GM18511 (cell line): ENCODE measurements at regions not wholly inside any gene's neighbourhood (a gene's known extent, or its start where the extent isn't known, plus 50 kb on each side); places are given as distances from the start of the nearest gene placed in this dataset.
A peak's percentile ranks its signal among the peaks of the same experiment; 100 is the strongest.

ENCODE experiments used
- ATAC-seq: cut with Tn5 transposase; IDR thresholded peaks from one replicate; pipeline ENCODE4 v1.9.1; 2021; ENCODE audit warnings: mild to moderate bottlenecking, moderate library complexity; ENCODE audit not compliant: unreplicated experiment

- ATAC-seq, result no peak
Measured at GRCh38 chr3:147575391-147575790, 166.2 kb downstream of the ZIC1 start.

DNA sequence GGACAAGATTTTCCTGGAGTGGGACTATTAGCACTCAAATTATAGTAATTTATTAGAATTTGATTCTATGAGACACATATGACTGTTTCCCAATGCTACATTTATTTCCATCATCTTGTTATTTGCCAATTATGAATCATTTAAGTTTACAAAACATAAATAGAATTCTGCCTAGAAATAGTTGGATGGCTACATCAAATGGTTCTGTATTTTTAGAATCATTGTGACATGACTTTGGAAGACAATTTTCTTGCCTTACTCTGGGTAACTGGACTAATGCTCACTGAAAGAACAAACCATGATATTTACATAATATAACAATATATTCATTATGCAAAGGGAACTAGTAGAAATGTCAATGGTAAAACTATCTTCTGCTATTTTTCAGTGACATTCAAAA is 173.5 kb downstream of the ZIC1 start:
- ATAC-seq, result no peak

DNA sequence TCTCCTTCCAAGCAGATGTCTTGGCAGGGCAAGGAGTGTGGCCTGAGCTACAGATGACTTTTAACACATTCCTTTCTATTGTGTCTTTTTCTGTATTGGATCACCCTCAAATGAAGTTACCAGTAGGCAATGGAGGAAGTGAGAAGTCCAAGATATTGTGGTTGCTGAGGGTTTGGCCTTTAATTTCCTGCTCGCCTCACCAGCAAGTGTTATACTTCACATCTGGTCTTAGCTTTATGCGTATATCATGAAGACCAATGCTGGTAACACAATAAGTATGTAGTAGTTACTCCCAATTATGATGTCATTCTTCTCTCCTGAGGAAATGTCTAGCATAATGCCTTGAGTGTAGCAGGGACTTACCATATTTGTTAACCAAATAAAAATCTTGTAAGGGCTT is 179.9 kb downstream of the ZIC1 start:
- no peak for ATAC-seq

DNA sequence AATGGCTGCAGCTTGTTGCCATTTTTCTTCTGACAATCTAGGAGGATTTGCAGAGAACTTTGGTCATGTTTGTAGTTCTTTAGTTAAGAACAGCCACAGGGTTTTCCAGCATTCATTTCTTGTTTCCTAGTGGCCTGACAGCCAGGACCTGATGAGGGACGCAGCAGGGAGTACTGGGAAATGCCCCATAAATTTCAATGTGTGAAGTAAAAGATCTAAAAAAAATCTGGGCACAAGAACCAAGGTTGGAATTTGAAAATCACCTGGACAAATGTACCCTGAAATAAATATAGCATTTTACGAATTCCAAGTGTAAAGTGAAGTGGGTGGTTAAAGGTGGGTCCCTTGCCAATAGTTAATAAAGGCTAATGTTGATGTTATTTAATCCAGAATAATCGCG is 195.0 kb downstream of the ZIC1 start:
- no peak for ATAC-seq

DNA sequence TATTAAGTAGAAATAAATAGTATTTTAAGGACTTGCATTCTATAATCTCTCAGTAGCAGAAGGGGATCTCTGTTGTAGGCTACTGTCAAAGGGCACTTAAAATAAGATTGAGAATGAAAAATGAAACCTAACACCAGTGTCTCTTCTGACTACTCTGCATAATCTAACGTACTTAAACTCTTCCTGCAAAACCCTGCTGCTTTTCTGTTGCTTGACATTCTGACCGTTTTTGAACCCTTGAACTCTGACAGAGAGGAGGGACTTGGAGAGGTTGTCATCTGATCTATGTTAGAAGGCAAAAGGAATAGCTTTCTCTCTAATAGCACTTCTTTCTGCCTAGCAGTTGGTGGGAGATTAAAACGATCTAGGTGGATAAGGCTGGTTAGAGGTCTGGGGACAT is 204.6 kb downstream of the ZIC1 start:
- peak; percentile 54 for ATAC-seq

DNA sequence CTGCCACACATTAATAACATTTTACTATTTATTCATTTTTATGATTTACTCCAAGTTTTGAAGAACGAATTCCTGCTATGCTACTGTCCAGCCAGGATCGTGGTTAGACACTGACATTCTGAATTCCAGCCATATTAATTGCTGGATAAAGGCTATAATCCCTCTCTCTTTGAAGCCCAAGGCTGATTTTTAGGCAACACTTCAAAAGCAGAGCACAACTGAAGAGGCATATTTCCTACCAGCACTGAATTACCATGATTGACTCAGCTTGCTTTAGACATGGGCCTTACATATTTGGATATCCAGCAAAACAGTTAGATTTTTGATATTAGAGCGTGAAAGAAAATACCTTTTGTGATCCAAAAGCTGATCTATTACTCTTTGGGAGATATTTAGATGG is 205.0 kb downstream of the ZIC1 start:
- ATAC-seq, result no peak

DNA sequence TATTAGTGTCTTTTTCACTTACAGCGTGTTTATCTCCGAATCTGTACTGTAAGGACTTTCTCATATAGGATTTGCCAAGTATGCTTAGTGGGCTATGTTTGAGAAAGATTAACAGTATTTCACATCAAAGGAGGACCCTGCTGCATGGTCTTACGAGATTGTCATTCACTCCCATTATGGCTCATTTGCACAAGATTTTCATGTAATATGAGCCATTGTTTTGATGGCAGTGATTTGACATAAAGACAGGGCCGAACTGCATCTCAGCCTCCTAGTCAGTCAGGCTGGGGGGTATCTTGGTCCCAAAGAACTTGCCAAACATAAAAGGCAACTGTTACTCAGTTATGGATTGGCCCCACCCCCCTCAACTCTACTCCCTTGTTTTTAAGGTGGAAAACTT is 205.9 kb downstream of the ZIC1 start:
- no peak for ATAC-seq

- ATAC-seq, result no peak
Measured at GRCh38 chr3:147616998-147617619, 207.9 kb downstream of the ZIC1 start.

- no peak for ATAC-seq
Measured at GRCh38 chr3:147618691-147619090, 209.5 kb downstream of the ZIC1 start.

GRCh38 chr3:147619921-147620560 is 210.9 kb downstream of the ZIC1 start:
- no peak for ATAC-seq

DNA sequence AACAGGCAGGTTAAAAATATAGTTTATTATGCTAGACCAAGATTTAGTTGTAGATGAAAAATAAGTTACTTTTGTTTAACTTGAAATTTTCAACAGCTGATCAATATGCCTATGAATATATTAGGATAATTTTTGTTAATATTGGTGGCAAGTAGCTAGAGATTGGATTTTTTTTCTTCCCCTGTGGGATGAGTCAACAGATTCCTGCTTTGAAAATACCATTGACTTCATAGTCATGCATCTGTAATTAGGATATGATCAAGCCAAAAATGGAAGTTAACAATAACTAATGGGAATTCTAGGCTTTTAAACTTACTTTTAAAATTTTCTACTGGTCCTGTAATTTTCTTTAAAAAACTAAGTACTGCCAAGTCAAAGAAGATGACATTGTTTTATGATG is 211.7 kb downstream of the ZIC1 start:
- no peak for ATAC-seq

DNA sequence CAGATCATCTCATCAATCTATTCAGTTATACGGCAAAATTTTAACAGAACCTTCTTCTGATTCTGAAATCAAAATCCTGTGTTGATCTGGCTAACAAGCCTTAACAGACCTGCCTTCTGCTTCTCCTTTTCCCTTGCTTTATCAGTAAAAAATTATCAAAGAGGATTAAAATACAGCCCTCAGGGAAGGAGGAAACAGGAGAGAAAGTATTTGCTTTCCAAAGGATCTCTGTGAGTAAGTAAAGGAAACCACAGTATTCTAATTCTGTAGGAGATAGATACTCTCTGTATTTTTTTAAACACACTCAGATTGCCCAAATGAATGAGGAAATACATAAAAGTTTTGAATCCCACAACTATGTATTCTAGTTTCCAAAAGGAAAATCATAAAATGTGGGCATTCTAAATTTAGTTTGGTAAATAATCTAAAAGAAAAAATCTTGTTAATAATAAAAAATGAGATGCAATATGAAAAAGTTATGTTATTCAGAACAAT is 221.8 kb downstream of the ZIC1 start:
- no peak for ATAC-seq

DNA sequence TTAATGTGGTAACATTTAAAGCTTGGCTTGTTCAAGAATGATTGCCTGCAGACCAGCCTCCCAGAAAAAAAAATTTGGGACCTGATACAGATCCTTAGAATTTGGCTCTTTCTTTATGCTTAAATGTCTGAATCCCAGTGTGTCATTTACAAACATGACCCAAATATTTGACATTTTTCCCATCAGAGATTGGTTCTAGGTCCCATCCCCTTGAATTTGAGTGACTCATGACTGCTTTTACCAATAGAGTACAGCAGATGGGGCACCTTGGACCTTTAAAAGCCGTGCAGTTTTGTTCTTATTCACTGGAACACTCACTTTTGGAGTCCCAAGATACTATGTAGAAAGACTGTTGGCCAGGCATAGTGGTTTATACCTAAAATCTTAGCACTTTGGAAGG is 231.6 kb downstream of the ZIC1 start:
- ATAC-seq, result no peak

DNA sequence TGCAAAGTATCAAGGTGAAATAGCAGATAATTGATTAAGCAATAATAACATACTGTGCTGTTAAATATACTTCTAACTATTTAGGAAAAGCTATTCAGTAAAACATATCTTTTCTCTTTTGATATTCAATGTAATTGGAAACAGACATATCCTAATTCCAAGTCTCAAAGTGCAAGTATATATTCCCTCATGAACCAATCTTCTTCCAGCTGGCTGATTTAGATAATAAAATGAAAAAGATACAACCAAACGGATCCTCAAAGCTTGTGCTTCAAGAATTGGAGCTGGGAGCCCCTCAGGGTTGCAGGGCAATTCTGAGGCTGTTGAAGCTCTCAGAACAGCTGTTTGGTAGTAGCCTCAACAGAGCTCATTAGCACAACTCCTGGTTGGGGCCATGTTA is 236.6 kb downstream of the ZIC1 start:
- ATAC-seq, result no peak

GRCh38 chr3:147649475-147649874 is 240.3 kb downstream of the ZIC1 start:
- no peak for ATAC-seq

- no peak for ATAC-seq
Measured at GRCh38 chr3:147651107-147651778, 242.1 kb downstream of the ZIC1 start.

DNA sequence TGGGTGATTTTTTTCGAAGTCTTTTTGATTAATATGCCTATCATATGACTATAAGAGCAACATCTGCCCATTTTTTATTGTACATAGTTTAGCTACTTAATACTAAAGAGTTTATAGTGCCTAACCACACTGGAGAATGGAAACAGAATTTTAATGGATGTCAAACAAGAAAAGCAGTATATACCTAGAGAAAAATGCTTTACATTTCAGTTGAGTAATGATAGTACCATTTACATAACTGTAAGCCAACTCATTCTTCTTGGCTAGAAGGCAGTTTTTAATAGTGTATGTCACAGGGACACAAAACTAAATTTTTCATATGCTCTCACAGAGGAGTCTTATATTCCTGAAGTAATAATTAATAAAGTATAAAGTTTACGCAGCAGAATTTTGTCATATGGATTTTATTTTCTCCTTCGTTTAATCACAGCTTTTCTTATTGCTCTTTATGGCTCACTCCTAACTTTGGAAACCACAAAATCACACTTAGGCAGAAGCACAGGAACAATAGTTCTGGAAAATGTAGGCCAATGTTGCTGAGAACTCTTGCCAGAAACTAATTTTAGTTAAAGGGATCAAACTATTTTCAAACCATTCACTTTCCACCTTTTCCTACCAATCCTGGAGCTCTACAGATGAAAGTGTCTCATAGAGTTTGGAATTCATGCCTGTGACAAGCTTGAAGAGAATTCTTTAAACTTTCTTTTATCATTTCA is 243.6 kb downstream of the ZIC1 start:
- no peak for ATAC-seq

- ATAC-seq, result no peak
Measured at GRCh38 chr3:147653367-147653923, 244.3 kb downstream of the ZIC1 start.

GRCh38 chr3:147654827-147655226 is 245.7 kb downstream of the ZIC1 start:
- no peak for ATAC-seq

DNA sequence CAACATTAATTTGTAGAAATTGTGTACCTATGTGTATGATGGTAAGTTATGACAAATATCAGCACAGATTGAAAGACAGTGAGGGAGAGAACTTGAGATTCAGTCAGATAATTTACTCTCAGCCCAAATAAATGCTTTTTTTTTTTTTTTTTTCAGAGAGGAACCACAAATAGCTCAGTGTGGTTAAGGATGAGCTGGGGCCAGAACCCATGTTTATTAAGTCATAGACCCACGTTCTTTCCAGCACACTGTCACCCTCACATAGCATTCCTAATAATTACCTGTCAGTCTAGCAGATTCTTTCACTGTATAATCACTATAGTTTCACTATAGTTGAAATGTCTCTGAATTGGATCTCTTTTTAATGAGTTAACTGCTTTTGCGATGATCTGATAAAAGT is 246.1 kb downstream of the ZIC1 start:
- ATAC-seq, result no peak

DNA sequence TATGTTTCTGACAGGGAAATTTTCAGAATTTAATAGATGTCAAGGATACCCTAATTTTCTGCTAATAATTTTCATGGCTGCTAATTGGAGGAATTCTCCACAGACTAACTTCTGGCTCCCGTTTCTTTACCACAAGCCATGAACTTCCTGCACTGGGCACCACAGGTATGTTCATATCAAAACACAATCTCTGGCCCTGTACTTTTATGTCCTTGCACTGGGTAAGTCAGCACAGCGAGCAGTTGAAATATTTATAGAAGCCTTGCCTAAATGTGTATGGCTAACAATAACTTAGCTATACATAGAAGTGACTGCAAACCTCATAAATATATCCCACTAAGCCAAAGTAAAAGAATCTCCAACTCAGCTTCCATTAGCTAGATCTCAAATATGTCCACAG is 246.9 kb downstream of the ZIC1 start:
- ATAC-seq, result no peak
